Thyroid gland (tissue), 4 donors: ENCODE measurements at regions not wholly inside any gene's neighbourhood (a gene's known extent, or its start where the extent isn't known, plus 50 kb on each side); places are given as distances from the start of the nearest gene placed in this dataset.

Experiments used
- DNase-seq, 2 donors: peaks; one replicate each; pipeline ENCODE4 v3.0.0-alpha.2; 2019
- H3K27ac ChIP-seq, 3 donors: fragments of 200-600 bp; sonication (generic); 1 replicate in 2 of 3; 2 replicates in 1 of 3; pipeline ENCODE4 v1.5.1; 2016 to 2019; ENCODE audit warnings: mild to moderate bottlenecking in 1 of 3, moderate library complexity in 1 of 3
- H3K27me3 ChIP-seq: fragments of 200-600 bp; sonication (generic); one replicate; pipeline ENCODE4 v1.5.1; 2019
- H3K36me3 ChIP-seq, 2 donors: fragments of 200-600 bp; sonication (generic); one replicate each; pipeline ENCODE4 v1.5.1; 2016 to 2019
- H3K4me1 ChIP-seq, 2 donors: fragments of 200-600 bp; sonication (generic); one replicate each; pipeline ENCODE4 v1.5.1; 2017 to 2019
- H3K4me3 ChIP-seq, 3 donors: fragments of 200-600 bp; sonication (generic); replicated peaks in 1 of 3; 1 replicate in 2 of 3; 2 replicates in 1 of 3; pipeline ENCODE4 v1.5.1; 2016; ENCODE audit warnings: mild to moderate bottlenecking in 1 of 3
- H3K9me3 ChIP-seq: fragments of 200-600 bp; sonication (generic); one replicate; pipeline ENCODE4 v1.5.1; 2017
- POLR2A ChIP-seq, 2 donors: fragments of 450-650 bp; IDR thresholded peaks; one replicate each; pipeline ENCODE4 v1.6.1; 2017; ENCODE audit warnings: antibody characterized with exemption in 2 of 2, mild to moderate bottlenecking in 2 of 2, moderate library complexity in 1 of 2
- WGBS, 2 donors: methylation state at CpG; one replicate each; pipeline ENCODE4 v1.1.5; 2017; 5-methylcytosine and 5-hydroxymethylcytosine counted together
- intact Hi-C: fragments of 100-400 bp; cut with DNase I; formaldehyde crosslinking; loops from one replicate; pipeline ENCODE4 v1.15.1; 2023
- TF ChIP-seq, protein P1 (sequence below), 6 experiments: fragments of 200-600 bp in 3 of 6; fragments of 450-650 bp in 3 of 6; sonication (generic) in 3 of 6; IDR thresholded peaks; one replicate each; pipeline ENCODE4 v1.5.1; 2016 to 2019; ENCODE audit warnings: antibody characterized with exemption in 6 of 6, mild to moderate bottlenecking in 2 of 6, inconsistent platforms in 1 of 6, moderate library complexity in 1 of 6

GRCh38 chr16:73978407-73978784, 318.2 kb upstream of the PSMD7 start:
- H3K9me3 ChIP-seq: no peaks in the 10 kb centered on the region
- no peaks in the 10 kb centered on the region for H3K36me3 ChIP-seq
- DNase-seq: no peak
- H3K27ac ChIP-seq: no peak overlapping the region
- no peak for TF ChIP-seq POLR2A (IDR thresholded peaks at IDR 0.05)
- TF ChIP-seq, protein P1, sequence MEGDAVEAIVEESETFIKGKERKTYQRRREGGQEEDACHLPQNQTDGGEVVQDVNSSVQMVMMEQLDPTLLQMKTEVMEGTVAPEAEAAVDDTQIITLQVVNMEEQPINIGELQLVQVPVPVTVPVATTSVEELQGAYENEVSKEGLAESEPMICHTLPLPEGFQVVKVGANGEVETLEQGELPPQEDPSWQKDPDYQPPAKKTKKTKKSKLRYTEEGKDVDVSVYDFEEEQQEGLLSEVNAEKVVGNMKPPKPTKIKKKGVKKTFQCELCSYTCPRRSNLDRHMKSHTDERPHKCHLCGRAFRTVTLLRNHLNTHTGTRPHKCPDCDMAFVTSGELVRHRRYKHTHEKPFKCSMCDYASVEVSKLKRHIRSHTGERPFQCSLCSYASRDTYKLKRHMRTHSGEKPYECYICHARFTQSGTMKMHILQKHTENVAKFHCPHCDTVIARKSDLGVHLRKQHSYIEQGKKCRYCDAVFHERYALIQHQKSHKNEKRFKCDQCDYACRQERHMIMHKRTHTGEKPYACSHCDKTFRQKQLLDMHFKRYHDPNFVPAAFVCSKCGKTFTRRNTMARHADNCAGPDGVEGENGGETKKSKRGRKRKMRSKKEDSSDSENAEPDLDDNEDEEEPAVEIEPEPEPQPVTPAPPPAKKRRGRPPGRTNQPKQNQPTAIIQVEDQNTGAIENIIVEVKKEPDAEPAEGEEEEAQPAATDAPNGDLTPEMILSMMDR (IDR thresholded peaks at IDR 0.05): no peak
- H3K27me3 ChIP-seq: no peaks in the 10 kb centered on the region
- no peaks in the 10 kb centered on the region for H3K4me1 ChIP-seq
- 72 to 84% methylated on average over 5 of the region's 5 CpGs for WGBS, 2 donors
- intact Hi-C loops: no loop called here
- H3K4me3 ChIP-seq: no peak overlapping the region

DNA sequence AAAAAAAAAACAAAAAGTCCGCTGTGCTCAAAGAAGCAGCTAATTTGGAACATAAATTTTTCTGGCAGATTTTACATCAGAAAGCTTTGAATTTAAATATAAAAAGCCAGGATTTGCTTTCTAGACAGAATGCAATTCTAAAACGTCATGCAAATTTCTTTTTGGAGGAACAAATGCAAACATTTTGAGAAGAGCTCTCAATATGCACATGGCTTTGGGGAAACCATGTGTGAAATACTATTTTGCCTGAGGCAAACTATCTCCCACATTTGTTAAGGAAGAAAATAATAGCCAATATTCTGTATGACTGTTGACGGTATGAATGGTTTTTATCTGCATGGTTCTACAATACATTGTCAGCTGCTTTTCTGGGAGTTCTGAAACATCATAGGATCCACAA, 320.0 kb upstream of the PSMD7 start:
- intact Hi-C loops: no loop called here
- TF ChIP-seq, protein P1 (IDR thresholded peaks at IDR 0.05): no peak
- TF ChIP-seq POLR2A (IDR thresholded peaks at IDR 0.05): no peak
- Histone ChIP-seq H3K27me3 (no peaks in the 10 kb centered on the region), H3K27ac (no peak overlapping the region), H3K4me3 (no peak overlapping the region), H3K36me3 (no peaks in the 10 kb centered on the region), H3K4me1 (no peaks in the 10 kb centered on the region), H3K9me3 (no peaks in the 10 kb centered on the region)
- 71 to 72% methylated on average over 3 of the region's 3 CpGs for WGBS, 2 donors
- DNase-seq: no peak

DNA sequence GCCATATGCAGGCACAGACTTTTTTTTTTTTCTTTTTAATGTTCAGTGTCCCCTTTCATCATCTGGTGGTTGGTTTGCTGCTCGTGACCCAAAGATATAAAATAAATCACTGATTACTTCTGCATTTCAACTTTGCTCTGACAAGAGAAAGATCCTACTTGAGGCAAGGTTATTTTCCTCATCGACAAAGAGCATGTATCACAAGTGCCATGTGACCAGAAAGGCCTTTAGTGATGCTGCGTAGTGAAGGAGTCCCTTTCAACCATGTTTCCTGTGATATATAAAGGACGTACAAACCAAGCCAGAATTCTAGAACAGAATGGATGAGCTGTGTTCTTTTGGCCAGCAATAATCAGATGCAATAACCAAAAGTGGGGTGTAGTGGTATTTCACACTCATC, 323.4 kb upstream of the PSMD7 start:
- intact Hi-C loops: no loop called here
- TF ChIP-seq POLR2A (IDR thresholded peaks at IDR 0.05): no peak
- TF ChIP-seq, protein P1 (IDR thresholded peaks at IDR 0.05): no peak
- DNase-seq: no peak
- Histone ChIP-seq H3K27me3 (no peaks in the 10 kb centered on the region), H3K4me1 (no peaks in the 10 kb centered on the region), H3K27ac (no peak overlapping the region), H3K36me3 (no peaks in the 10 kb centered on the region), H3K9me3 (no peaks in the 10 kb centered on the region), H3K4me3 (no peak overlapping the region)
- WGBS, 2 donors: 84 to 92% methylated on average over 4 of the region's 4 CpGs

GRCh38 chr16:73966851-73967250, 329.8 kb upstream of the PSMD7 start:
- no peak for DNase-seq
- TF ChIP-seq, protein P1 (IDR thresholded peaks at IDR 0.05): no peak
- no peak for TF ChIP-seq POLR2A (IDR thresholded peaks at IDR 0.05)
- Histone ChIP-seq H3K36me3 (no peaks in the 10 kb centered on the region), H3K27me3 (no peaks in the 10 kb centered on the region), H3K27ac (no peak overlapping the region), H3K4me3 (no peak overlapping the region), H3K4me1 (no peaks in the 10 kb centered on the region), H3K9me3 (no peaks in the 10 kb centered on the region)
- WGBS, 2 donors: 84 to 93% methylated on average over 5 of the region's 5 CpGs
- intact Hi-C loops: no loop called here

GRCh38 chr16:73965591-73965990, 331.0 kb upstream of the PSMD7 start:
- H3K36me3 ChIP-seq: no peaks in the 10 kb centered on the region
- no peaks in the 10 kb centered on the region for H3K4me1 ChIP-seq
- 86 to 92% methylated on average over 3 of the region's 3 CpGs for WGBS, 2 donors
- TF ChIP-seq, protein P1 (IDR thresholded peaks at IDR 0.05): no peak
- TF ChIP-seq POLR2A (IDR thresholded peaks at IDR 0.05): no peak
- no peaks in the 10 kb centered on the region for H3K9me3 ChIP-seq
- intact Hi-C loops: no loop called here
- no peak overlapping the region for H3K4me3 ChIP-seq
- H3K27ac ChIP-seq: no peak overlapping the region
- H3K27me3 ChIP-seq: no peaks in the 10 kb centered on the region
- no peak for DNase-seq
